NCI-H1436 treated with DMSO at 0.1 percent for 48 hours (cell line): ENCODE measurements at regions not wholly inside any gene's neighbourhood (a gene's known extent, or its start where the extent isn't known, plus 50 kb on each side); places are given as distances from the start of the nearest gene placed in this dataset.
A peak's percentile ranks its signal among the peaks of the same experiment; 100 is the strongest.
"Not testable (repeated sequence)": the region's sequence is repeated elsewhere in the genome, so short reads cannot be mapped to it uniquely, and the experiment has no call there.

ENCODE experiments used
- DNase-seq: peaks from one replicate; lab custom pipeline; 2025; lab: John Stamatoyannopoulos, UW

DNA sequence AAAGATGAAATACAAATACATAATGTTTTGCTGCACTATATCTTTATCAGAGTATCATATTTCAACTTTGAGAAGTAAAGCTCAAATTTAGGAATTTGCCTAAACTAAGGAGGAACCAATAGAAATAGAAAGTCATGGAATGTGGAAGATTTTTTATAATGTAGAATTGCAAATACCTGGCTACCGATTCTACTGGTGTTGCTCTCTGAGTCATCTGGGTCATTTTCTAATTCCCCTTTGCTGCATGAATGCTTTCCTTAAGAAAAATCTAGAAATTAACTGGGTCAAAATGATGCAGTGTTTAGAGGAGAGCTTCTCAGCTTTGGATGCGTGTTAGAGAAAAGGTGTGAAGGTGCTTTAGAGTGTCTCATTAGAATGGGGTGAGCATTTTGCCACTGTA, 568.9 kb upstream of the ANKRD30A start:
- DNase-seq, result no peak

DNA sequence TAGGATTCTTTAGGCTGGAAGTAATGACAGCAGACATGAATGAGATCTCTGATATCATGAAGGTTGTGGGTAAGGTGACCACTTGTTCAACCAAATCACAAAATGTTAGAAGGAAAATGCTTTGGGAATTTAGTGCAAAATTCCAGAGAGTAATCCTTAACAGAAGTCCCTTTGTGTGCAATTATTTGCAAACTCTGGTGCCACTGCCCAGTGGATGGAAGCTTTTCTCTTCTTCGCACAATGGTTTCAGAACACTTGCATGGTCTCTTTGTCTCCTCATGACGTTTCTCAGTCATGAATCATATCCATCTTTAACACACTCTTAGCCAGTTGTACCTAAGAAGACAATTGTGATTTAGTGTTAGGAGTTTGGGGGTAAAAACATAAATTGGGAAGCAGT, 570.4 kb upstream of the ANKRD30A start:
- DNase-seq, result no peak

GRCh38 chr10:36547965-36548364, 577.4 kb upstream of the ANKRD30A start:
- DNase-seq, result no peak

DNA sequence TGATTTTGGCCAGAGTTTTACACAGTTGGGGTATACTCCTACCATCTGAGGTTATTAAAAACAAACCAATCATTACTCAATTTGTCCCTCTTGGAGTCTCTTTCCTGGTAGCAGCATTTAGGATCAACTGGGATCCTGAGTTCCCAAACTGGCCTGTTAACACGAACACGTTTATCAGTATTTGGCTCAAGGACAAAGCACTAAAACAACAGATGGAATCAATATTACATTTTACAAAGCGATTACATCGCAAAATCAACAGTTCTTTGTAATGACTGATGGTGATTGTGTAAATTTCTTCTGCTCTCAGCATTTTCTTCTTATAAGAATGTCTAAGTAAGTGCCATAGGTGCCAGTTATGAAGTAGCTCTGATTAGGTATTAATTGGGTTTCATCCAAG, 582.9 kb upstream of the ANKRD30A start:
- no peak for DNase-seq

DNA sequence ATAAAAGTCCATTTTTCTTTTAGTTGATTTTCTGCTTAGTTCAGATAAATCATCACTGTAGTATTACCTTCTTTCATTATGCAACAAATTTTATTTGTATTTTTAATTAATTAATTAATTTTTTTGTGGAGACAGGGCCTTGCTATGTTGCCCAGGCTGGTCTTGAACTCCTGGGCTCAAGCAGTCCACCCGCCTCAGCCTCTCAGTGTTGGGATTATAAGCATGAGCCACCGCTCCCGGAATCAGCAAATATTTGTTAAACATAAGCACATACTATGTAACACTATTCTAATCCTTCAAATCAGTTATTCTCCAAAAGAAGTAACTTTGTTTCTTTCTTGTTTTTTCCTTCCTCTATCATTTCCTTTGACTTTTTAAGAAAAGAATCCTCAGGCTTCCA, 584.8 kb upstream of the ANKRD30A start:
- DNase-seq, result no peak

DNA sequence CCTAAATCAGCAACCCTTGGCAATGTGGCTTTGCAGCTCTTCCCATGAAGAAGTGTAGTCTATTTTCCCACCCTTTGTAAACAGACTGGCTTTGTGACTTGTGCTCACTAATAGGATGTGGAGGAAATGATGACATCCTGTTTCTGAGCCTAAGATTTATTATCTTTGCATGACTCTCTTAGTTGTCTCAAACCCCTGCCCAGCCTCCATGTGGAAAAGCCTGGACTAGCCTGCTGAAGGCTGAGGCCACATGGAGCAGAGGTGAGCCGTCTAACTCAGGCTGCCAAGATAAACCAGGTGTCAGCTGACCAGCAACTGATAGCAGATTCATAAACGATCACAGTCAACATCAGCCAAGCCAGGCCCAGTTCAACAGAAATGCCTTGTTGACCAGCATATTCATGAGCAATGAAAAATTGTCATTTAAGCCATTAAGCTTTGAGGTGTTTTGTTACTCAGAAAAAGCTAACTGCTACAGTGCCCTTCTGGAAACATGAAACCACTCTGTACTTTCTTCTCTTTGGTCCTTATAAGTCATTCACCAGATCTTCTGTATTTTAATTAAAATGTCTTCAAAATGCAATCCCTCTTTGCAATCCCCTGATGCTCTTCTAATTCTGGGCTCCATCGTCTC, 586.3 kb upstream of the ANKRD30A start:
- DNase-seq, result peak; percentile 8

DNA sequence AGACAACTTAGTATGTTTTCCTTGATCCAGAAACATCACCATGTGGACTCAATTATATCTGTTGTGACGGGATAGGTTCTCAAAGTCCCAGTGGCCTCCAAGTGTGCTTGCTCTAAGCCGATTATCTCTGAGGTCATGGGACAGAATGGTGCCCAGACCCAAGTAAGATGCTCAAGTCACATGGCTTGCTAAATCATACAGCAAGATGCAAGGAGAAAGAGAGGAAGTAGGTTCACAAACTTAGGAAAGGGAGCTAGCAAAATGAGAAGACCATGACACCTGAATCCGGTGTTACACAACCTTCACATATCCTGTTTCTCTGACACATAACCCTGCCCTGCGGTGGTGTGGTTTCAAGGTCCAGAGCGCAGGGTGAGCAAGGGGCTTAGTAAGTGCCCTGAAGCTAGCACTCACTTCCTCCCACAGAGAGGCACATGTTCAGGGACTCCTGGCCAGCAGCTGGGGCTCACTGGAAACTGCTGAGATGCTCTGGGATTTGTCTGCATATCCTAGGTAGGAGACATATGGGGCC, 590.9 kb upstream of the ANKRD30A start:
- DNase-seq, result no peak

DNA sequence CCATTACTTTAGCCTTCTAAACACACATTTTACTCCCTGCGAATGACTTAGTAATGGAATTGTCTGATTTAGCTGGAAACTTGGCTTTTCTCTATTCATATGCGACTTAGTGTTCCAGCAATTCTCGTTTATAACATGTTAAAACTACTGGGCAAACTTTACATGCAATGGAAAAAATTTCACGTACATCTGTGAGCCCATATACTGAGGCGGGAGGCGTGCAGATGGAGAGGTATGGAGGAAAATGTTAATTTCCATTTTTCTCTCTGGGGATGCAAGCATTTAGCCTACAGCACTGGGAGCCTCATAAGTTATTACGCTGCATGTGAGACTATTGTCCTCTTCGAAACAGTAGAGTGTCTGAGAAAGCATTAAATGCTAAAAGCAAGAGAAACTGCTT, 591.5 kb upstream of the ANKRD30A start:
- no peak for DNase-seq

DNA sequence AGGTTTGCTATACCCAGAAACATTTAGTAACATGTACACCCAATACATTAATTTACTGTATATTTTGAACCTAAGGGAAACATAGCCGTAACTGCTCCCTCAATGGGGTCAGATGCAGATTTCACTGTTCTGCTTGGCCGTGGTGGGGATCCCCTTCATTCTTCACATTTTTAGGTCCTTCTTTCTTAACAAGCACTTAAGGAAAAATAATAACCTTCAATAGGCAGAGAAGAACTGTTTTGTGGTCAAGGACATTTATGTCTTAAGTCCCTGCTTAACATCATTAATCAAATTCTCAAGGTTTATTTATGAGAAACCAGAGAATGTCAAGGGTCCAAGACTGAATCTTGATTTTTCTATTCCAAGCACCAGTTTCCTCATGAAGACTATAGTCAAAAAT, 592.1 kb upstream of the ANKRD30A start:
- DNase-seq, result no peak

GRCh38 chr10:36531621-36532020, 593.8 kb upstream of the ANKRD30A start:
- no peak for DNase-seq

- DNase-seq, result no peak
These were observed 599.4 kb upstream of the ANKRD30A start for GRCh38 chr10:36526033-36526432.

DNA sequence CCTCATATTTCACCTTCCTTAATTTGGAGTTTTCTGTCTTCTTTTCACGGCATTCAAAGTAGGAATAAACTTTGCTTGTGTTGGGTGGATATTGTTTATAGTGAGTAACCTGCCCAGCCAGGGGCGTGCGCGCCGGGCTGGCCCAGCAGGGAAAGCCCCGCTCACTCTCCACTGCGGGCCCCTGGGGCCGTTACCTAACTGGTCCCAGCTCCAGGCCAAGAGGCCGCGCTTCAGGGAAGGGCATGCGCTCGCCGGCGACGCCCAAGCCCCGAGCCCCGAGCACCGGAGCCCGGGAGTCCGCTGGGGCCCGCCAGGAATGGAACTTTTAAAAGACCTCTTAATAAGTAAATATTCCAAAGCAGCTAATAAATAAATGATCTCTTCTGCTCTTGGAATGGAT, 601.3 kb upstream of the ANKRD30A start:
- not testable (repeated sequence) for DNase-seq

GRCh38 chr10:36519909-36520308, 605.5 kb upstream of the ANKRD30A start:
- no peak for DNase-seq

GRCh38 chr10:36516281-36516680, 609.1 kb upstream of the ANKRD30A start:
- DNase-seq, result no peak

- DNase-seq, result no peak
These were observed 610.1 kb upstream of the ANKRD30A start for GRCh38 chr10:36515319-36515718.

DNA sequence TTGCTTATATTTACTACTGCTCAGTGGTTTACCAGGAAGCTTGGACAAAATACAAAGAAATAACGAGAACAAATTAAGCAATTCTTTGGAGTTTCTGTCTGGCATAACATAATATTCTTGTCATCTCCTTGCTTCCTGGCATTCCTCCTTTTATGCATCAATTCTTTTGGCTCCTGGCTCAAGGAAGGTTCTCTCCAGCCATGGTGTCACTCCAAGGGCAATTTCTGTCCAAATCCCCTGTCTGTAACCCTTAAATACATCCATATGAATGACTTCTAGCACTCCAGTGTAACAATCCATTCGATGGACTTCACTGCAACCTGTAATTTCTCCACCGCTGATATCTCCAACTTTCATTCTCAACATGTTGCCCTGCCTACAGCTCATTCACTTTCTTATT, 617.7 kb upstream of the ANKRD30A start:
- DNase-seq, result no peak

- DNase-seq, result no peak
These were observed 618.5 kb upstream of the ANKRD30A start for GRCh38 chr10:36506697-36507496.

- no peak for DNase-seq
These were observed 619.1 kb upstream of the ANKRD30A start for GRCh38 chr10:36506261-36506660.

- DNase-seq, result no peak
These were observed 620.6 kb upstream of the ANKRD30A start for GRCh38 chr10:36504758-36505157.

DNA sequence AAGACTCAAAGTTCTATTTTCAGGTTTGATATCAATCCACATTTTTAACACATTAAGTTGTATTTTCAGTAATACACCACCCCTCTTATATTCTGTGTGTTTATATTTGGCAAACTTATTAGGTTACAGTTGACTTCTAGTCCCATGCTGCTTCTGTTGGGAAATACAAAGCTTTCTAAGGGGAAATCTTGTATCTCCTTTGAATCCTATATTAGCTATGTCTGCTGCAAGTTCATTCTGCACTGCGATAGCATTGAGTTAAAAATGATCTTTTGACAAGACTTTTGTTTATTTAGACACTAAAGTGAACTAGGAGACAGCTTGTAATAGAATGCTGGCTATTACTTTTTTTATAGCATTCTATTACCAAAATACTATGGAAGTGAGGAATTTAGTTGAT, 625.1 kb upstream of the ANKRD30A start:
- no peak for DNase-seq

DNA sequence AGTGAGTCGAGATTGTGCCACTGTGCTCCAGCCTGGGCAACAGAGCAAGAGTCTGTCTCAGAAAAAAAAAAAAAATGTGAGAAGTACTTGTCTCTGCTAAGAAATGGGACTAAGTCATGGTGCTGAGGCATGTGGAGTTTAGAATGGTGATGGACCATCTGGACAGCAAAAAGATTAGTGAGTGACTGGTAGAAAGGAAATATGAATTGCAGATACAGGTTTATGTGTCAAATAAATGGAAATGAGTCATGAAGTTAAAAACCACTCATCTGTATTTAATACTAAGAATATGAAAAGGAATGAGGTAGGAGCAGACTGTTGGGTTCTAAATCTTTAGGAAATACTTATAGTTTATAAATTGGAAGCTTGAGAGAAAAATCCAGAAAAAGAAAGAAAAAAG, 625.7 kb upstream of the ANKRD30A start:
- no peak for DNase-seq

GRCh38 chr10:36496758-36497157, 628.6 kb upstream of the ANKRD30A start:
- no peak for DNase-seq

DNA sequence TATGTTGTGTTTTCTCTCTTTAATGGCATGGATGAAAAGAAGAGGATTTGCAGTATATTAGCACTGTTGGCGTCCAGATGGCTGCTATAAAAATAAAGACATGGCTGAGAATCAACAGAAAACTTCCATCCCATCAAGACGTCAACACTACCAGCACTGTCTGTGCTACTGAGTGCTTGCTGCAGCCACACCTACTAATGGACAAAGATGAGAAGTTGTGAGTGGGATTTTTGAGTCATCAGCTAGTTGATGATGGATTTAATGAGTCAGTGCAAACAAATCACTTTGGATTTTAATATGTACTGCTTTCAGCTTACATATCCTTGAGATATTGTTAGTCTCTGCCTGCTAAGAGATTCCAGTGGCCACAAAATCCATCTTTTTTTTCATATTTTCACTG, 631.0 kb upstream of the ANKRD30A start:
- DNase-seq, result no peak

DNA sequence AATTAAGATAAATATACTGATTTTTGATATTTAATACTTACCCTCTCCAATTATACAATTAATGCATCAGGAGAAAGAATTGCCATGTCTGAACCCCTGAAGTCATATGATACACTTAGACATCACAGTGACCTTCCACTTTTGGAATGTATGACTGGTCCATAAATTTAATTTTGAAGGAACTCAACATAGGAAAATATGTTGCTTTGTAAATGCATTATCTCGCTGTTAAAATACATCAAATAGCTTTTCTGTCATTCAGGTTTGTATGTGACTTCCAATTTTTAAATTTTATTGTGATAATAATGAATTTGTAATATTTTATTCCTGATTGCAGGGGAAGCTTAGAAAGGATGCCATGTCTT, 631.9 kb upstream of the ANKRD30A start:
- DNase-seq, result no peak
